ENCODE measurements at regions not wholly inside any gene's neighbourhood (a gene's known extent, or its start where the extent isn't known, plus 50 kb on each side); places are given as distances from the start of the nearest gene placed in this dataset.

GRCh38 chr1:178643349-178643748, 81.7 kb upstream of the RALGPS2 start (continued):
- TF ChIP-seq, protein P1, sequence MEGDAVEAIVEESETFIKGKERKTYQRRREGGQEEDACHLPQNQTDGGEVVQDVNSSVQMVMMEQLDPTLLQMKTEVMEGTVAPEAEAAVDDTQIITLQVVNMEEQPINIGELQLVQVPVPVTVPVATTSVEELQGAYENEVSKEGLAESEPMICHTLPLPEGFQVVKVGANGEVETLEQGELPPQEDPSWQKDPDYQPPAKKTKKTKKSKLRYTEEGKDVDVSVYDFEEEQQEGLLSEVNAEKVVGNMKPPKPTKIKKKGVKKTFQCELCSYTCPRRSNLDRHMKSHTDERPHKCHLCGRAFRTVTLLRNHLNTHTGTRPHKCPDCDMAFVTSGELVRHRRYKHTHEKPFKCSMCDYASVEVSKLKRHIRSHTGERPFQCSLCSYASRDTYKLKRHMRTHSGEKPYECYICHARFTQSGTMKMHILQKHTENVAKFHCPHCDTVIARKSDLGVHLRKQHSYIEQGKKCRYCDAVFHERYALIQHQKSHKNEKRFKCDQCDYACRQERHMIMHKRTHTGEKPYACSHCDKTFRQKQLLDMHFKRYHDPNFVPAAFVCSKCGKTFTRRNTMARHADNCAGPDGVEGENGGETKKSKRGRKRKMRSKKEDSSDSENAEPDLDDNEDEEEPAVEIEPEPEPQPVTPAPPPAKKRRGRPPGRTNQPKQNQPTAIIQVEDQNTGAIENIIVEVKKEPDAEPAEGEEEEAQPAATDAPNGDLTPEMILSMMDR (conservative IDR thresholded peaks at IDR 0.05; ENCODE audit: low read depth in 2 of 2), result no peak
- TF ChIP-seq JUNB (IDR thresholded peaks at IDR 0.05; ENCODE audit: unreplicated experiment), result no peak

DNA sequence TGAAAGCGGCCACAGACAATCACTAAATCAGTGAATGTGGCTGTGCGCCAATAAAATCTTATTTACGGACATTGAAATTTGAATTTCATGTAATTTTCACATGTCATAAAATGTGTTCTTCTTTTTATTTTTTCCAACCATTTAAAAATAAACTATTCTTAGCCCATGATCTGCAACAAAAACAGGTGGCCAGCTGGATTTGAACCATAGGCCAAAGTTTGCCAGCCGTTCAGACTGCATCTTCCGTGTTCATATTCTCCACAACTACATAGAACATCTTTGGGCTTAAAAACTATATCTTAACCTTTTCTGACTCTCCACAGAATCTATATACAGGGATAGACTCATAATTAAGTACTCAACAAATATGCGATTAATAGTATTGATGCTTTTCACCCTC, 81.2 kb upstream of the RALGPS2 start:
- Histone ChIP-seq H3K4me1 (ENCODE audit: insufficient read depth) (peaks cover 8% of the 10 kb centered on the region; the same call in 1 of the 2 replicates), H3K4me2 (no peak overlapping the region), H3K36me3 (ENCODE audit: insufficient read depth) (no peaks in the 10 kb centered on the region), H3K27me3 (ENCODE audit: insufficient read depth) (no peaks in the 10 kb centered on the region), H3K79me2 (replicated peaks; ENCODE audit: insufficient read depth) (no peaks in the 10 kb centered on the region), H4K20me1 (replicated peaks; ENCODE audit: insufficient read depth) (no peaks in the 10 kb centered on the region), H3K4me3 (no peak overlapping the region), H3K27ac (ENCODE audit: low read depth) (no peak overlapping the region; the same call in 1 of the 2 replicates), H2AFZ (no peak overlapping the region), H3F3A (replicated peaks; ENCODE audit: low read depth) (no peaks in the 10 kb centered on the region), H3K9me2 (ENCODE audit: insufficient read depth) (no peaks in the 10 kb centered on the region)
- Mint-ChIP-seq H3K4me3 (no peak overlapping the region), H3K36me3 (ENCODE audit: low read depth) (no peaks in the 10 kb centered on the region), H3K27me3 (ENCODE audit: insufficient read depth, low read depth, poor library complexity) (peaks cover 2% of the 10 kb centered on the region), H3K27ac (no peak overlapping the region), H3K9me3 (no peaks in the 10 kb centered on the region), H3K4me1 (peaks cover 32% of the 10 kb centered on the region)
- no peak for ATAC-seq
- DNase-seq (ENCODE audit: low spot score), result no peak
- TF ChIP-seq CREB1 (CRISPR knock-in tag; IDR thresholded peaks at IDR 0.05; ENCODE audit: low read depth) (no peak), ZNF114 (CRISPR knock-in tag; IDR thresholded peaks at IDR 0.05) (no peak), EZH2 (IDR thresholded peaks at IDR 0.05; ENCODE audit: low read depth, unreplicated experiment) (no peak), REST (IDR thresholded peaks at IDR 0.05; ENCODE audit: unreplicated experiment) (no peak), ZNF331 (CRISPR knock-in tag; IDR thresholded peaks at IDR 0.05; ENCODE audit: low read depth) (no peak), STAT1 (IDR thresholded peaks at IDR 0.05; ENCODE audit: unreplicated experiment) (no peak), EZH2phosphoT487 (IDR thresholded peaks at IDR 0.05; ENCODE audit: unreplicated experiment) (no peak), JUNB (IDR thresholded peaks at IDR 0.05; ENCODE audit: unreplicated experiment) (no peak), ZNF462 (CRISPR knock-in tag; IDR thresholded peaks at IDR 0.05) (no peak), POLR2AphosphoS5 (IDR thresholded peaks at IDR 0.05; ENCODE audit: low read depth) (no peak), ETS1 (IDR thresholded peaks at IDR 0.05) (no peak), NANOG (IDR thresholded peaks at IDR 0.05; ENCODE audit: borderline replicate concordance) (no peak)
